A673 (cell line): ENCODE measurements at regions not wholly inside any gene's neighbourhood (a gene's known extent, or its start where the extent isn't known, plus 50 kb on each side); places are given as distances from the start of the nearest gene placed in this dataset.

Experiments
- BruUV-seq: library from RNA; stranded (reverse); fragments of 400-500 nt; replicated peaks from 2 replicates; lab custom pipeline; 2021; lab: Mats Ljungman, UMichigan
- CTCF ChIA-PET: fragments of 300-600 bp; sonication (Branson Sonifier 250); formaldehyde crosslinking; loops from one replicate; lab custom pipeline; 2022; ENCODE audit warnings: antibody characterized with exemption; lab: Charles Lee
- POLR2A ChIA-PET: fragments of 300-600 bp; sonication (Branson Sonifier 250); formaldehyde crosslinking; loops from one replicate; lab custom pipeline; 2022; ENCODE audit warnings: antibody characterized with exemption; ENCODE audit not compliant: low non-redundant PET; lab: Charles Lee
- DNase-seq: peaks from one replicate; pipeline ENCODE4 v3.0.0-alpha.2; 2015; ENCODE audit warnings: low spot score
- H3K27ac ChIP-seq: fragments of 200-600 bp; sonication (generic); 2 replicates; pipeline ENCODE4 v1.5.1; 2016; ENCODE audit warnings: mixed run types, low read depth, mild to moderate bottlenecking, mixed read lengths, antibody characterized with exemption, low read length; ENCODE audit not compliant: poor library complexity, severe bottlenecking
- H3K27me3 ChIP-seq: fragments of 200-600 bp; sonication (generic); replicated peaks from 2 replicates; pipeline ENCODE4 v1.6.1; 2017; ENCODE audit warnings: mixed run types, low read depth, mild to moderate bottlenecking, mixed read lengths, antibody characterized with exemption, low read length; ENCODE audit not compliant: insufficient read depth, poor library complexity
- H3K36me3 ChIP-seq: fragments of 200-600 bp; sonication (generic); 2 replicates; pipeline ENCODE4 v1.6.1; 2016; ENCODE audit warnings: mixed run types, mild to moderate bottlenecking, mixed read lengths, antibody characterized with exemption, low read length; ENCODE audit not compliant: insufficient read depth, poor library complexity, severe bottlenecking
- H3K4me1 ChIP-seq: fragments of 200-600 bp; sonication (generic); 2 replicates; pipeline ENCODE4 v1.6.1; 2017; ENCODE audit warnings: mixed run types, mild to moderate bottlenecking, mixed read lengths, antibody characterized with exemption, low read length; ENCODE audit not compliant: insufficient read depth, poor library complexity, severe bottlenecking
- H3K4me3 ChIP-seq: fragments of 200-600 bp; sonication (generic); 2 replicates; pipeline ENCODE4 v1.5.1; 2016; ENCODE audit warnings: low read depth, mixed run types, mild to moderate bottlenecking, mixed read lengths, low read length; ENCODE audit not compliant: poor library complexity, severe bottlenecking
- H3K9me3 ChIP-seq: fragments of 200-600 bp; sonication (generic); 2 replicates; pipeline ENCODE4 v1.6.1; 2016; ENCODE audit warnings: mixed run types, low read depth, mild to moderate bottlenecking, mixed read lengths, antibody characterized with exemption, low read length; ENCODE audit not compliant: poor library complexity, severe bottlenecking
- EZH2 ChIP-seq: fragments of 200-600 bp; sonication (generic); IDR thresholded peaks from 2 replicates; pipeline ENCODE4 v1.6.1; 2017; ENCODE audit warnings: borderline replicate concordance, low read depth, mild to moderate bottlenecking, mixed read lengths, antibody characterized with exemption, low read length; ENCODE audit not compliant: poor library complexity, severe bottlenecking
- intact Hi-C: fragments of 100-400 bp; cut with micrococcal nuclease; formaldehyde crosslinking; loops from one replicate; pipeline ENCODE4 v1.10.0; 2022; ENCODE audit not compliant: unreplicated experiment
- TF ChIP-seq, protein P1 (sequence below): fragments of 300-800, 200-600 bp; sonication (generic); conservative IDR thresholded peaks from 2 replicates; pipeline ENCODE4 v1.5.1; 2017; ENCODE audit warnings: low read depth, mild to moderate bottlenecking, antibody characterized with exemption, low read length, moderate library complexity, mixed read lengths

- no TSS peak for BruUV-seq
- Histone ChIP-seq H3K9me3 (no peaks in the 10 kb centered on the region), H3K4me3 (no peak overlapping the region), H3K36me3 (no peaks in the 10 kb centered on the region), H3K27ac (no peak overlapping the region), H3K27me3 (no peaks in the 10 kb centered on the region), H3K4me1 (peaks cover 14% of the 10 kb centered on the region)
- CTCF ChIA-PET, result no interaction called here
- POLR2A ChIA-PET, result interaction anchor here (0.6 kb wide), 1 partner anchor 1461 kb away, joined by 3 read pairs; no protein-coding TSS in a partner anchor
- DNase-seq, result no peak
- intact Hi-C loops, result no loop called here
- no peak for TF ChIP-seq EZH2
- TF ChIP-seq, protein P1, sequence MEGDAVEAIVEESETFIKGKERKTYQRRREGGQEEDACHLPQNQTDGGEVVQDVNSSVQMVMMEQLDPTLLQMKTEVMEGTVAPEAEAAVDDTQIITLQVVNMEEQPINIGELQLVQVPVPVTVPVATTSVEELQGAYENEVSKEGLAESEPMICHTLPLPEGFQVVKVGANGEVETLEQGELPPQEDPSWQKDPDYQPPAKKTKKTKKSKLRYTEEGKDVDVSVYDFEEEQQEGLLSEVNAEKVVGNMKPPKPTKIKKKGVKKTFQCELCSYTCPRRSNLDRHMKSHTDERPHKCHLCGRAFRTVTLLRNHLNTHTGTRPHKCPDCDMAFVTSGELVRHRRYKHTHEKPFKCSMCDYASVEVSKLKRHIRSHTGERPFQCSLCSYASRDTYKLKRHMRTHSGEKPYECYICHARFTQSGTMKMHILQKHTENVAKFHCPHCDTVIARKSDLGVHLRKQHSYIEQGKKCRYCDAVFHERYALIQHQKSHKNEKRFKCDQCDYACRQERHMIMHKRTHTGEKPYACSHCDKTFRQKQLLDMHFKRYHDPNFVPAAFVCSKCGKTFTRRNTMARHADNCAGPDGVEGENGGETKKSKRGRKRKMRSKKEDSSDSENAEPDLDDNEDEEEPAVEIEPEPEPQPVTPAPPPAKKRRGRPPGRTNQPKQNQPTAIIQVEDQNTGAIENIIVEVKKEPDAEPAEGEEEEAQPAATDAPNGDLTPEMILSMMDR, result no peak
Observed at GRCh38 chr13:44307255-44307654, 66.4 kb upstream of the SERP2 start.

- peaks cover 14% of the 10 kb centered on the region for H3K4me1 ChIP-seq
Observed at GRCh38 chr13:44307844-44308243, 65.8 kb upstream of the SERP2 start.

GRCh38 chr13:44308352-44308751, 65.3 kb upstream of the SERP2 start:
- DNase-seq, result no peak
- intact Hi-C loops, result no loop called here
- Histone ChIP-seq H3K4me1 (peaks cover 14% of the 10 kb centered on the region), H3K9me3 (no peaks in the 10 kb centered on the region), H3K27ac (no peak overlapping the region), H3K27me3 (no peaks in the 10 kb centered on the region), H3K4me3 (no peak overlapping the region), H3K36me3 (no peaks in the 10 kb centered on the region)
- TF ChIP-seq, protein P1, result no peak
- no peak for TF ChIP-seq EZH2
- no TSS peak for BruUV-seq
- CTCF ChIA-PET, result no interaction called here
- POLR2A ChIA-PET, result no interaction called here

More at GRCh38 chr13:44307844-44308243, 65.8 kb upstream of the SERP2 start:
- ChIA-PET CTCF (no interaction called here), POLR2A (no interaction called here)
- no peak for DNase-seq
- Histone ChIP-seq H3K36me3 (no peaks in the 10 kb centered on the region), H3K27me3 (no peaks in the 10 kb centered on the region), H3K9me3 (no peaks in the 10 kb centered on the region), H3K27ac (no peak overlapping the region), H3K4me3 (no peak overlapping the region)
- intact Hi-C loops, result no loop called here
- no TSS peak for BruUV-seq
- TF ChIP-seq, protein P1, result no peak
- no peak for TF ChIP-seq EZH2
